Upper lobe of right lung (tissue), 1 donor: ENCODE measurements at regions not wholly inside any gene's neighbourhood (a gene's known extent, or its start where the extent isn't known, plus 50 kb on each side); places are given as distances from the start of the nearest gene placed in this dataset.
A peak's percentile ranks its signal among the peaks of the same experiment; 100 is the strongest.
"Not testable (repeated sequence)": the region's sequence is repeated elsewhere in the genome, so short reads cannot be mapped to it uniquely, and the experiment has no call there.

Experiments used
- ATAC-seq: fragments of 200-7000 bp; cut with Tn5 transposase; one replicate; pipeline ENCODE4 v1.9.1; 2020; ENCODE audit warnings: mild to moderate bottlenecking, moderate library complexity
- DNase-seq: peaks from one replicate; pipeline ENCODE4 v3.0.0-alpha.2; 2020
- H3K27ac ChIP-seq: fragments of 200-600 bp; one replicate; pipeline ENCODE4 v1.8.0; 2022
- H3K27me3 ChIP-seq: fragments of 200-600 bp; one replicate; pipeline ENCODE4 v1.8.0; 2022; ENCODE audit warnings: mild to moderate bottlenecking
- H3K36me3 ChIP-seq: fragments of 200-600 bp; one replicate; pipeline ENCODE4 v1.8.0; 2022
- H3K4me1 ChIP-seq: fragments of 200-600 bp; one replicate; pipeline ENCODE4 v1.8.0; 2022
- H3K4me3 ChIP-seq: fragments of 200-600 bp; one replicate; pipeline ENCODE4 v1.8.0; 2022; ENCODE audit warnings: mild to moderate bottlenecking
- H3K9me3 ChIP-seq: fragments of 200-600 bp; one replicate; pipeline ENCODE4 v1.8.0; 2022
- CTCF ChIP-seq: fragments of 200-600 bp; IDR thresholded peaks from one replicate; pipeline ENCODE4 v1.8.0; 2022; ENCODE audit warnings: antibody characterized with exemption
- intact Hi-C: fragments of 100-400 bp; cut with DNase I; formaldehyde crosslinking; loops from one replicate; pipeline ENCODE4 v1.11.0; 2022
- donor health status: DM: no; HTN: yes; CAD: no; lungs with severe emphysema.

- ATAC-seq (no peak), DNase-seq (no peak)
- TF ChIP-seq CTCF = no peak
- Histone ChIP-seq H3K27me3 (no peaks in the 10 kb centered on the region), H3K36me3 (no peaks in the 10 kb centered on the region), H3K4me3 (no peak overlapping the region), H3K4me1 (no peaks in the 10 kb centered on the region), H3K9me3 (no peaks in the 10 kb centered on the region), H3K27ac (no peak overlapping the region)
- intact Hi-C loops = no loop called here
Observed at GRCh38 chr2:36190097-36190496, 165.5 kb upstream of the CRIM1 start.

DNA sequence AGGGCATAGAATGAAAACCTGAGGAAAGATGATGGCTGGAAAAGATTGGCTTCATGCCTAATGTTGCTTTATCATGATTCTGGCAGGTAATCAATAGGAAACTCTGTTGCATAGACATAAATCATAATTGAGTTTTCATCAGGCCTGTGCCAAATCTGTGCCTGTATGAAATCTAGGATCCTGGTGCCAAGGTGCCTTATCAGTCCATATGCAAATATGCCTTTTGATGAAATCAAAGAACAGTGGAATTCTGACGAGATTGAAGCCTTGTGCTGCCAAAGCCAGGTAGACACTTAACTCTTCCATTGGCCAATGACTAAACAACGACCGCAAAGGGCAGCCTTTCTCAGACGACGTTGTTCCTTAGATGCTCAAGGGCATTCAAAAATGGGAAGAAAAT is 170.0 kb upstream of the CRIM1 start:
- DNase-seq (no peak), ATAC-seq (no peak)
- no peak for TF ChIP-seq CTCF
- Histone ChIP-seq H3K4me1 (no peaks in the 10 kb centered on the region), H3K4me3 (no peak overlapping the region), H3K27ac (no peak overlapping the region), H3K9me3 (no peaks in the 10 kb centered on the region), H3K36me3 (no peaks in the 10 kb centered on the region), H3K27me3 (no peaks in the 10 kb centered on the region)
- intact Hi-C loops = no loop called here

- Histone ChIP-seq H3K4me3 (no peak overlapping the region), H3K27me3 (no peaks in the 10 kb centered on the region), H3K4me1 (no peaks in the 10 kb centered on the region), H3K36me3 (no peaks in the 10 kb centered on the region), H3K9me3 (no peaks in the 10 kb centered on the region), H3K27ac (no peak overlapping the region)
- intact Hi-C loops = no loop called here
- TF ChIP-seq CTCF = no peak
- DNase-seq = no peak
- no peak for ATAC-seq
Observed at GRCh38 chr2:36184848-36185247, 170.7 kb upstream of the CRIM1 start.

DNA sequence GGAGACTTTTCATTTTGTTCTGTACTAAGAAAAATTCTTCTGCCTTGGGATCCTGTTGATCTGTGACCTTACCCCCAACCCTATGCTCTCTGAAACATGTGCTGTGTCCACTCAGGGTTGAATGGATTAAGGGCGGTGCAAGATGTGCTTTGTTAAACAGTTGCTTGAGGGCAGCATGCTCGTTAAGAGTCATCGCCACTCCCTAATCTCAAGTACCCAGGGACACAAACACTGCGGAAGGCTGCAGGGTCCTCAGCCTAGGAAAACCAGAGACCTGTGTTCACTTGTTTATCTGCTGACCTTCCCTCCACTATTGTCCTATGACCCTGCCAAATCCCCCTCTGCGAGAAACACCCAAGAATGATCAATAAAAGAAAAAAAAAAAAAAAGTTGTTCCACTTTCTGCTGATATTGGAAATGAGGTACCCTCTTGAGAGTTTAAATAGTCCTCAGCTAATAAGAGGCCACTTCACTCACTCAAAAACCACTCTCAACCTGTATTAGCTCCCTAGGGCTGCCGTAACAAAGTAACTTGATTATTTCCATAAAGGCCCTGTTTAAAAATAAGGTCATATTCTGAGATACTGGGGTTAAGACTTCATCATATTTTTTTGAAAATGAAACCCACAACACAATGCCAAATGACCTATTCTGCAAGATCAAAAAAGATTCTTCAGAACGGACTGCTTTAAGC is 174.6 kb upstream of the CRIM1 start:
- intact Hi-C loops, H3K36me3 ChIP-seq, DNase-seq, H3K27ac ChIP-seq, H3K27me3 ChIP-seq, H3K4me3 ChIP-seq, H3K4me1 ChIP-seq, H3K9me3 ChIP-seq: not testable (repeated sequence)
- peak; percentile 63 for ATAC-seq

DNA sequence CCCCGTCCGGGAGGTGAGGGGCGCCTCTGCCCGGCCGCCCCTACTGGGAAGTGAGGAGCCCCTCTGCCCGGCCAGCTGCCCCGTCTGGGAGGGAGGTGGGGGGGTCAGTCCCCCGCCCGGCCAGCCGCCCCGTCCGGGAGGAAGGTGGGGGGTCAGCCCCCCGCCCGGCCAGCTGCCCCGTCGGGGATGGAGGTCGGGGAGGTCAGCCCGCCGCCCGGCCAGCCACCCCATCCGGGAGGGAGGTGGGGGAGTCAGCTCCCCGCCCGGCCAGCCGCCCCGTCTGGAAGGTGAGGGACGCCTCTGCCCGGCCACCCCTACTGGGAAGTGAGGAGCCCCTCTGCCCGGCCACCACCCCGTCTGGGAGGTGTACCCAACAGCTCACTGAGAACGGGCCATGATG is 175.3 kb upstream of the CRIM1 start:
- ATAC-seq, intact Hi-C loops: not testable (repeated sequence)
- peak; percentile 64 for DNase-seq

GRCh38 chr2:36179668-36180269 is 175.8 kb upstream of the CRIM1 start:
- H3K4me3 ChIP-seq, DNase-seq, ATAC-seq, H3K36me3 ChIP-seq, intact Hi-C loops, H3K9me3 ChIP-seq, H3K4me1 ChIP-seq, H3K27me3 ChIP-seq, H3K27ac ChIP-seq: not testable (repeated sequence)

More for the DNA sequence above, 175.3 kb upstream of the CRIM1 start:
- not testable (repeated sequence) for H3K36me3 ChIP-seq, H3K4me1 ChIP-seq, H3K4me3 ChIP-seq, H3K27me3 ChIP-seq, H3K27ac ChIP-seq, H3K9me3 ChIP-seq

GRCh38 chr2:36178384-36178783 is 177.2 kb upstream of the CRIM1 start:
- intact Hi-C loops = no loop called here
- DNase-seq = no peak

More at GRCh38 chr2:36178384-36178783, 177.2 kb upstream of the CRIM1 start:
- Histone ChIP-seq H3K4me1 (no peaks in the 10 kb centered on the region), H3K4me3 (no peak overlapping the region), H3K36me3 (no peaks in the 10 kb centered on the region), H3K27me3 (no peaks in the 10 kb centered on the region), H3K9me3 (no peaks in the 10 kb centered on the region), H3K27ac (no peak overlapping the region)
- ATAC-seq = no peak
- TF ChIP-seq CTCF = no peak
